ENCODE measurements at regions not wholly inside any gene's neighbourhood (a gene's known extent, or its start where the extent isn't known, plus 50 kb on each side); places are given as distances from the start of the nearest gene placed in this dataset.
"Not testable (repeated sequence)": the region's sequence is repeated elsewhere in the genome, so short reads cannot be mapped to it uniquely, and the experiment has no call there.

DNA sequence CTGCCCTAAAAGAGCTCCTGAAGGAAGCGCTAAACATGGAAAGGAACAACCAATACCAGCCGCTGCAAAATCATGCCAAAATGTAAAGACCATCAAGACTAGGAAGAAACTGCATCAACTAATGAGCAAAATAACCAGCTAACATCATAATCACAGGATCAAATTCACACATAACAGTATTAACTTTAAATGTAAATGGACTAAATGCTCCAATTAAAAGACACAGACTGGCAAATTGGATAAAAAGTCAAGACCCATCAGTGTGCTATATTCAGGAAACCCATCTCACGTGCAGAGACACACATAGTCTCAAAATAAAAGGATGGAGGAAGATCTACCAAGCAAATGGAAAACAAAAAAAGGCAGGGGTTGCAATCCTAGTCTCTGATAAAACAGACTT is 88.8 kb upstream of the CAV2 start:
- H3K4me1 ChIP-seq (replicated peaks in 1 of 2; ENCODE audit: control insufficient read depth in 2 of 2, insufficient read depth in 2 of 2, low read length in 2 of 2); DNase-seq (ENCODE audit: extremely low read depth in 1 of 4, low spot score in 3 of 4); ATAC-seq; H3K9me1 ChIP-seq (ENCODE audit: control insufficient read depth, insufficient read depth, low read length); H3K79me2 ChIP-seq (ENCODE audit: control insufficient read depth, insufficient read depth, low read length); H3K4me2 ChIP-seq (ENCODE audit: insufficient read depth, low read length); intact Hi-C loops (cut with micrococcal nuclease); H3K36me3 ChIP-seq (ENCODE audit: control insufficient read depth, insufficient read depth, low read length); H2AFZ ChIP-seq (ENCODE audit: low read depth, low read length); FAIRE-seq; in situ Hi-C loops (cut with MboI); H3K27ac ChIP-seq (ENCODE audit: extremely low read depth, low read depth, low read length); H4K20me1 ChIP-seq (replicated peaks; ENCODE audit: control insufficient read depth, insufficient read depth, low read length); H3K27me3 ChIP-seq (ENCODE audit: control insufficient read depth in 2 of 2, insufficient read depth in 2 of 2, low read length in 2 of 2); H3K9ac ChIP-seq (ENCODE audit: insufficient read depth in 1 of 2, low read depth in 2 of 2, low read length in 2 of 2); H3K4me3 ChIP-seq; H3K9me3 ChIP-seq (replicated peaks; ENCODE audit: control insufficient read depth, insufficient read depth, low read depth, low read length); BruUV-seq (replicated peaks); CTCF ChIA-PET (ENCODE audit: low intra/inter-chr PET ratio); POLR2A ChIA-PET: not testable (repeated sequence)
- TF ChIP-seq ZNF507 (tag; conservative IDR thresholded peaks at IDR 0.05), result peak; percentile 95
- peak; percentile 51; the same call in 1 of the 2 replicates for TF ChIP-seq ZNF354B (CRISPR knock-in tag; IDR thresholded peaks at IDR 0.05)
- WGBS (ENCODE audit: insufficient coverage, low coverage, missing lambda C conversion rate), result 47% methylated on average over 3 of the region's 3 CpGs

DNA sequence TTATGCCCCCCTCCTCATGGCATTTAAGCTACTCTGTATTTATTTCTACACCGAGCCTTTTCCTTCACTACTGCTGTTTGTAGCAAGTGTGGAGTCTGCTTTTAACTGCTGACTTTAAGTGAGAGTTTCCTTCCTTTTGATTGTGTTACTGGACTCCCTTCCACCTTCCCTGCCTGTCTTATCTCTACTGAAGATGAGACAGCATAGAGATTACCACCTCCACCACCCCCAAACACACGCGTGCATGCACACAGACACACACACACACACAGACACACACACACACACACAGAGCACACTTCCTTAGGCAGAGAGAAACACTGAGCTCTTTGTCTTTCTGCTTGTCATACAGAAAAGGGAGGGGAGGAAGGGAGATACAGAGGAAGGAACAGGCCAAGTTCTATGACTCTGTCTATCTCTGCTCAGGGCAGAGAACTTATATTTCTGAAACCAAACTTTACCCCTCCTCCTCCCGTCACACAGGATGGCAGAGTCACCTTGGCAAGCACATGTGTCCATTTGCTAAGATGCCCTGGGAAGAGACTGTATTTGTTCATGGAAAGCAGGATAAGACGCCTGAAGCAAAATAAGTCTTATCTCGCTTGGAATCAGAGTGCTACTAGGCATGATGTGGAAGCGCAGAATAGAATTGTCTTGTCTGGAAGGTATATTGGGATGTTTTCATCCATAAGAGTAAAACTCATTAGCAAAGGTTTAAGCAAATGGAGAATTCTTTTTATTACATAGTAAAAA is 81.8 kb upstream of the CAV2 start:
- 21% methylated on average over 7 of the region's 7 CpGs for WGBS (ENCODE audit: insufficient coverage, low coverage, missing lambda C conversion rate)
- in situ Hi-C loops (cut with MboI), result no loop called here
- ChIA-PET CTCF (ENCODE audit: low intra/inter-chr PET ratio) (no interaction called here), POLR2A (interaction anchor here (0.6 to 1.9 kb wide), 3 partner anchors 9 to 41 kb away, joined by 3 to 8 read pairs (median 4); no protein-coding TSS in a partner anchor)
- H4K20me1 ChIP-seq (replicated peaks; ENCODE audit: control insufficient read depth, insufficient read depth, low read length), result no peaks in the 10 kb centered on the region
- H3K9me3 ChIP-seq (replicated peaks; ENCODE audit: control insufficient read depth, insufficient read depth, low read depth, low read length), result no peaks in the 10 kb centered on the region
- intact Hi-C loops (cut with micrococcal nuclease), result no loop called here
- peak overlapping the region; percentile 76 for H3K4me2 ChIP-seq (ENCODE audit: insufficient read depth, low read length)
- DNase-seq (ENCODE audit: extremely low read depth in 1 of 4, low spot score in 3 of 4), result peak in 3 of 4 experiments; percentile 34 to 69 (median 49)
- H3K9me1 ChIP-seq (ENCODE audit: control insufficient read depth, insufficient read depth, low read length), result no peaks in the 10 kb centered on the region
- H3K27ac ChIP-seq (ENCODE audit: extremely low read depth, low read depth, low read length), result peak overlapping the region; percentile 65
- no peaks in the 10 kb centered on the region for H3K27me3 ChIP-seq (ENCODE audit: control insufficient read depth in 2 of 2, insufficient read depth in 2 of 2, low read length in 2 of 2)
- no peaks in the 10 kb centered on the region for H3K79me2 ChIP-seq (ENCODE audit: control insufficient read depth, insufficient read depth, low read length)
- peak overlapping the region in 1 of 2 experiments; percentile 42; a peak in 3 of 4 replicates for H3K9ac ChIP-seq (ENCODE audit: insufficient read depth in 1 of 2, low read depth in 2 of 2, low read length in 2 of 2)
- BruUV-seq (replicated peaks), result no TSS peak
- peak overlapping the region; percentile 93 for H2AFZ ChIP-seq (ENCODE audit: low read depth, low read length)
- FAIRE-seq, result peak; percentile 32
- H3K4me3 ChIP-seq, result no peak overlapping the region
- no peaks in the 10 kb centered on the region for H3K36me3 ChIP-seq (ENCODE audit: control insufficient read depth, insufficient read depth, low read length)
- H3K4me1 ChIP-seq (replicated peaks in 1 of 2; ENCODE audit: control insufficient read depth in 2 of 2, insufficient read depth in 2 of 2, low read length in 2 of 2), result peaks cover 4 to 31% of the 10 kb centered on the region in 2 experiments; a peak in 4 of 5 replicates
- ATAC-seq, result peak; percentile 90
- TF ChIP-seq TOE1 (IDR thresholded peaks at IDR 0.05; ENCODE audit: borderline replicate concordance) (peak; percentile 81), TOE1 (CRISPR knock-in tag; IDR thresholded peaks at IDR 0.05; ENCODE audit: borderline replicate concordance, low read depth) (no peak), ZBTB17 (CRISPR knock-in tag; IDR thresholded peaks at IDR 0.05) (no peak), FOXK1 (CRISPR knock-in tag; IDR thresholded peaks at IDR 0.05; ENCODE audit: borderline replicate concordance) (no peak), FUS (optimal IDR thresholded peaks at IDR 0.05; ENCODE audit: low read depth, low read length) (no peak), ZKSCAN8 (CRISPR knock-in tag; IDR thresholded peaks at IDR 0.05) (no peak), TAF9B (IDR thresholded peaks at IDR 0.05; ENCODE audit: partially characterized antibody) (peak; percentile 25), GATA2 (CRISPR knock-in tag; IDR thresholded peaks at IDR 0.05) (peak; percentile 65), SREBF2 (CRISPR knock-in tag; IDR thresholded peaks at IDR 0.05) (no peak), KLF10 (CRISPR knock-in tag; IDR thresholded peaks at IDR 0.05) (no peak)
- TF ChIP-seq, protein P1, sequence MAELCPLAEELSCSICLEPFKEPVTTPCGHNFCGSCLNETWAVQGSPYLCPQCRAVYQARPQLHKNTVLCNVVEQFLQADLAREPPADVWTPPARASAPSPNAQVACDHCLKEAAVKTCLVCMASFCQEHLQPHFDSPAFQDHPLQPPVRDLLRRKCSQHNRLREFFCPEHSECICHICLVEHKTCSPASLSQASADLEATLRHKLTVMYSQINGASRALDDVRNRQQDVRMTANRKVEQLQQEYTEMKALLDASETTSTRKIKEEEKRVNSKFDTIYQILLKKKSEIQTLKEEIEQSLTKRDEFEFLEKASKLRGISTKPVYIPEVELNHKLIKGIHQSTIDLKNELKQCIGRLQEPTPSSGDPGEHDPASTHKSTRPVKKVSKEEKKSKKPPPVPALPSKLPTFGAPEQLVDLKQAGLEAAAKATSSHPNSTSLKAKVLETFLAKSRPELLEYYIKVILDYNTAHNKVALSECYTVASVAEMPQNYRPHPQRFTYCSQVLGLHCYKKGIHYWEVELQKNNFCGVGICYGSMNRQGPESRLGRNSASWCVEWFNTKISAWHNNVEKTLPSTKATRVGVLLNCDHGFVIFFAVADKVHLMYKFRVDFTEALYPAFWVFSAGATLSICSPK (IDR thresholded peaks at IDR 0.05; ENCODE audit: borderline replicate concordance), result 0 out of 2 replicates have a peak, but pooled peaks have one; percentile 21

All from K562 (cell line).